ENCODE measurements at regions not wholly inside any gene's neighbourhood (a gene's known extent, or its start where the extent isn't known, plus 50 kb on each side); places are given as distances from the start of the nearest gene placed in this dataset.
"Not testable (repeated sequence)": the region's sequence is repeated elsewhere in the genome, so short reads cannot be mapped to it uniquely, and the experiment has no call there.

GRCh38 chr7:24110056-24110455 lies 173.9 kb upstream of the NPY start:
- no peak overlapping the region for H3K4me3 Mint-ChIP-seq
- no peaks in the 10 kb centered on the region for H3K4me1 Mint-ChIP-seq
- no peak overlapping the region for H3K27ac Mint-ChIP-seq
- no peaks in the 10 kb centered on the region for H3K36me3 Mint-ChIP-seq
- no peaks in the 10 kb centered on the region for H3K9me3 Mint-ChIP-seq
- peaks cover 11% of the 10 kb centered on the region for H3K27me3 Mint-ChIP-seq

GRCh38 chr7:24113506-24113905 lies 170.5 kb upstream of the NPY start:
- no peak overlapping the region for H3K27ac Mint-ChIP-seq
- H3K9me3 Mint-ChIP-seq, result no peaks in the 10 kb centered on the region
- no peaks in the 10 kb centered on the region for H3K4me1 Mint-ChIP-seq
- no peak overlapping the region for H3K4me3 Mint-ChIP-seq
- H3K27me3 Mint-ChIP-seq, result peaks cover 3% of the 10 kb centered on the region
- no peaks in the 10 kb centered on the region for H3K36me3 Mint-ChIP-seq

- Mint-ChIP-seq H3K36me3 (no peaks in the 10 kb centered on the region), H3K27ac (no peak overlapping the region), H3K9me3 (no peaks in the 10 kb centered on the region), H3K4me3 (no peak overlapping the region), H3K27me3 (peaks cover 5% of the 10 kb centered on the region), H3K4me1 (no peaks in the 10 kb centered on the region)
Measured at GRCh38 chr7:24115661-24116060, 168.3 kb upstream of the NPY start.

DNA sequence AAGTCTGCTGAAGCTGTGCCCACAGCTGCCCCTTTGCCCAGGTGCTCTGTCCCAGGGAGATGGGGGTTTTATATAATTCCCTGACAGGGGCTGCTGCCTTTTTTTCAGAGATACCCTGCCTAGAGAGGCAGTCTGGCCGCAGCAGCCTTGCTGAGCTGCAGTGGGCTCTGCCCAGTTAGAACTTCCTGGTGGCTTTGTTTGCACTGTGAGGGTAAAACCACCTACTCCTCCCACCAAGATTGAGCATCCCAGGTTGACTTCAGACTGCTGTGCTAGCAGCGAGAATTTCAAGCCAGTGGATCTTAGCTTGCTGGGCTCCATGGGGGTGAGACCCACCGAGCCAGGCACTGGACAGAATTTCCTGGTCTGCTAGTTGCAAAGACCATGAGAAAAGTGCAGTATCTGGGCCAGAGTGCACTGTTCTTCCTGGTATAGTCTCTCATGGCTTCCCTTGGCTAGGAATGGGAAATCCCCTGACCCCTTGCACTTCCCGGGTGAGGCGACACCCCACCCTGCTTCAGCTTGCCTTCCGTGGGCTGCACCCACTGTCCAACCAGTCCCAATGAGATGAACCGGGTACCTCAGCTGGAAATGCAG lies 166.0 kb upstream of the NPY start:
- not testable (repeated sequence) for H3K4me3 Mint-ChIP-seq, H3K27ac Mint-ChIP-seq, H3K9me3 Mint-ChIP-seq, H3K4me1 Mint-ChIP-seq, H3K36me3 Mint-ChIP-seq, H3K27me3 Mint-ChIP-seq

GRCh38 chr7:24119852-24120251 lies 164.1 kb upstream of the NPY start:
- no peaks in the 10 kb centered on the region for H3K9me3 Mint-ChIP-seq
- H3K36me3 Mint-ChIP-seq, result no peaks in the 10 kb centered on the region
- H3K27me3 Mint-ChIP-seq, result peaks cover 6% of the 10 kb centered on the region
- H3K4me3 Mint-ChIP-seq, result no peak overlapping the region
- H3K4me1 Mint-ChIP-seq, result no peaks in the 10 kb centered on the region
- H3K27ac Mint-ChIP-seq, result no peak overlapping the region

DNA sequence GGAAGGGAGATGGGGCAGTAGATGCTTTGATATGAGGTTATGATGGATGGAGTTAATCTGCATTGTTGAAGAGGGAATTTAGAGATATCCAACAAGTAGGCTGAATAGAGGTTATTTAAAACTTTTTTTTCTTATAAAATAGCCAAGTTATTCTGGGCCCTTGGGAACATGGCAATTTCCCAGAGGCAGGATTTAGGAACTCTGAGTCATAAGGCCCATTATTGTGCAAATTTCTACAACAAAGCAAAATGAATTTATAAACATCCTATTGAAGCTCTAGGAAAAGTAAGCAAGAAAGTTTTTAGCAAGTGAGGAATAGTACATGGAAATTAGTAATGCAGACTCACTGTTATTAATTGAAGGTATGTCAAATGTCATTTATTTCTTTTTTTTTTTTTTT lies 160.9 kb upstream of the NPY start:
- H3K9me3 Mint-ChIP-seq, result no peaks in the 10 kb centered on the region
- H3K4me3 Mint-ChIP-seq, result no peak overlapping the region
- no peaks in the 10 kb centered on the region for H3K4me1 Mint-ChIP-seq
- no peak overlapping the region for H3K27ac Mint-ChIP-seq
- peaks cover 4% of the 10 kb centered on the region for H3K27me3 Mint-ChIP-seq
- H3K36me3 Mint-ChIP-seq, result no peaks in the 10 kb centered on the region

GRCh38 chr7:24125765-24126164 lies 158.2 kb upstream of the NPY start:
- Mint-ChIP-seq H3K4me1 (no peaks in the 10 kb centered on the region), H3K27me3 (peaks cover 1% of the 10 kb centered on the region), H3K4me3 (no peak overlapping the region), H3K9me3 (no peaks in the 10 kb centered on the region), H3K27ac (no peak overlapping the region), H3K36me3 (no peaks in the 10 kb centered on the region)

DNA sequence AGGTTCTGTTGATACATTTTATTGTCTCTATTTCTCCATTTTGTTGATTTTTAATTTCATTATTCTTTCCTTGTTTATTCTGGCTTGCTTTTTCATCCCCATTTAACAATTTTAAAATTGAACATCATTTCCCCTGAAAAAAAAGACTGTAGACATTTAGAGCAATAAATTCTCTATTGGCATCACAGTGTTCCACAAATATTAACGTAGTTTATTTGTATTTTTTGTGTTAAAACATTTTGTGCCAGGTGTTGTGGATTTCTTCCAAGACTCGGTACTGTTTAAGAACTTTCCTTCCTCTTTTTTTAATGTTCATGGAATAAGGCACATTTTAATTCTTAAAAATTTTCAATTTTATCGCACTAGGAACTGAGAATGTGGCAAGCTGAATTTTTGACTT lies 156.1 kb upstream of the NPY start:
- Mint-ChIP-seq H3K27me3 (peaks cover 3% of the 10 kb centered on the region), H3K27ac (no peak overlapping the region), H3K9me3 (no peaks in the 10 kb centered on the region)

GRCh38 chr7:24129597-24129996 lies 154.4 kb upstream of the NPY start:
- Mint-ChIP-seq H3K27me3 (peaks cover 4% of the 10 kb centered on the region), H3K4me3 (no peak overlapping the region), H3K4me1 (no peaks in the 10 kb centered on the region), H3K9me3 (no peaks in the 10 kb centered on the region), H3K36me3 (no peaks in the 10 kb centered on the region), H3K27ac (no peak overlapping the region)

More for the DNA sequence above, 156.1 kb upstream of the NPY start:
- no peaks in the 10 kb centered on the region for H3K36me3 Mint-ChIP-seq
- H3K4me1 Mint-ChIP-seq, result no peaks in the 10 kb centered on the region
- no peak overlapping the region for H3K4me3 Mint-ChIP-seq

GRCh38 chr7:24130631-24131030 lies 153.4 kb upstream of the NPY start:
- no peaks in the 10 kb centered on the region for H3K9me3 Mint-ChIP-seq
- H3K27me3 Mint-ChIP-seq, result peaks cover 6% of the 10 kb centered on the region
- H3K27ac Mint-ChIP-seq, result no peak overlapping the region
- H3K4me3 Mint-ChIP-seq, result no peak overlapping the region
- peaks cover 4% of the 10 kb centered on the region for H3K4me1 Mint-ChIP-seq
- H3K36me3 Mint-ChIP-seq, result no peaks in the 10 kb centered on the region

- Mint-ChIP-seq H3K4me1 (peaks cover 4% of the 10 kb centered on the region), H3K9me3 (no peaks in the 10 kb centered on the region), H3K4me3 (no peak overlapping the region)
Measured at GRCh38 chr7:24133691-24134090, 150.3 kb upstream of the NPY start.

DNA sequence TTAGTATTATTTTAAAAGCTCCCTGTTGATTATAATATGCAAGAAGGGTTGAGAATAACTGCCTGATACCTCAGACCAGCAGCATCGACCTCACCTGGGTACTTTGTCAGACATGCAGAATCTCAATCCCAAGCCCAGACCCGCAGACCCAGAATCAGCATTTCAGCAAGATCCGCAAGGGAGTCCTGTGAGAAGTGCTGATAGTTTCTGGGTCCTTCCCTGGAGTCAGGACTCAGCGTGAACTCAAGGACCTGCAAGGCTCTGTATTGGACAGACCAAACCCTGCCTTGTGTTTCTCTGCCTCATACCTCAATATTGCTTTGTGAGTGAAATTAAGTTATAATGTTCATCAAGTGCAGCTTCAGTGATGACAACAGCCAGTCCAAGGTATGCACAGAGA lies 149.5 kb upstream of the NPY start:
- Mint-ChIP-seq H3K4me1 (peaks cover 4% of the 10 kb centered on the region), H3K27me3 (peaks cover 8% of the 10 kb centered on the region), H3K36me3 (no peaks in the 10 kb centered on the region), H3K4me3 (no peak overlapping the region), H3K9me3 (no peaks in the 10 kb centered on the region), H3K27ac (no peak overlapping the region)

More at GRCh38 chr7:24133691-24134090, 150.3 kb upstream of the NPY start:
- Mint-ChIP-seq H3K27ac (no peak overlapping the region), H3K36me3 (no peaks in the 10 kb centered on the region), H3K27me3 (peaks cover 8% of the 10 kb centered on the region)

GRCh38 chr7:24135003-24135817 lies 148.8 kb upstream of the NPY start:
- Mint-ChIP-seq H3K27me3 (peaks cover 8% of the 10 kb centered on the region), H3K9me3 (no peaks in the 10 kb centered on the region), H3K27ac (no peak overlapping the region), H3K36me3 (no peaks in the 10 kb centered on the region), H3K4me1 (peaks cover 4% of the 10 kb centered on the region), H3K4me3 (no peak overlapping the region)

- H3K27ac Mint-ChIP-seq, result no peak overlapping the region
- H3K9me3 Mint-ChIP-seq, result no peaks in the 10 kb centered on the region
- peaks cover 4% of the 10 kb centered on the region for H3K4me1 Mint-ChIP-seq
Measured at GRCh38 chr7:24137338-24137737, 146.7 kb upstream of the NPY start.

DNA sequence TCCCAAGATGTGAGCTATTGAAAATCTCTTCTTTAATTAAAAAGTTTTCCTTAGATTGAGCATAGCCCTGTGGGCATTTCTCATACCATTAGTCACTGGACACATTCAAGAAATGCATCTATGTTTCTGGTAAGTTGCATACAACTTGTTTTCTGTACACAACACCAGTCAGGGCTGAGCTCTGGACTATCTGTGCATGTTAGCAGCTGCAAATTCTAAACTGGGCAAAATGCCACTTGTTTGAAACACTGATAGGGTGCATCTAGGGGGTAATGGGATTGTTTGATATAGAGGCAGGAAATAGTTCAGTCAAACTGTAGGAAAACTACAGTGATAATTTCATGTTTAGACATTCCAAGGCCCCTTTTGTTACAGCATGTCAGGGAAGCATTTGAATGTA lies 145.6 kb upstream of the NPY start:
- H3K4me1 Mint-ChIP-seq, result peaks cover 4% of the 10 kb centered on the region
- peaks cover 13% of the 10 kb centered on the region for H3K27me3 Mint-ChIP-seq
- no peak overlapping the region for H3K4me3 Mint-ChIP-seq
- H3K36me3 Mint-ChIP-seq, result no peaks in the 10 kb centered on the region
- no peak overlapping the region for H3K27ac Mint-ChIP-seq
- H3K9me3 Mint-ChIP-seq, result no peaks in the 10 kb centered on the region

More at GRCh38 chr7:24137338-24137737, 146.7 kb upstream of the NPY start:
- Mint-ChIP-seq H3K27me3 (peaks cover 13% of the 10 kb centered on the region), H3K4me3 (no peak overlapping the region), H3K36me3 (no peaks in the 10 kb centered on the region)

DNA sequence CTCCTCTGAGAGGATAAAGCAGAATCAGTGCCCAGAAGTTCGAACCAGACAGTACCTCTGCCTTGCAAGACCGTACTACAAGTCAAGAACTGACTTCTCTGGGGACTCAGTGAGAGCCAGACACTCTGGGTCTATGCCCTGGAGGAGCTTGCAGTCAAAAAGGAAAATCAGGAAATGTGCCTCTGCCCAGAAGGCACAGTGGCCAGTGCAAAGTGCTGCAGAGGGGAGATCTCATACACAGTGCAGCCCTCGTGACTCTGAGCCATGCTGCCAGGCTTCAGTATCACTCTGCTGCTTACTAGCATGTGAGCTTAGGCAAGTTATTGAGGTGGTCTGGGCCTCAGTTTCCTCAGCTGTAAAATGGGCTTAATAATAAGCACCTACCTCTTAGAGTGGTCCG lies 144.0 kb upstream of the NPY start:
- Mint-ChIP-seq H3K27ac (no peak overlapping the region), H3K27me3 (peaks cover 9% of the 10 kb centered on the region), H3K4me1 (peaks cover 4% of the 10 kb centered on the region), H3K9me3 (no peaks in the 10 kb centered on the region), H3K4me3 (no peak overlapping the region), H3K36me3 (no peaks in the 10 kb centered on the region)
